Caki2 (cell line): ENCODE measurements at regions not wholly inside any gene's neighbourhood (a gene's known extent, or its start where the extent isn't known, plus 50 kb on each side); places are given as distances from the start of the nearest gene placed in this dataset.

Experiments used
- DNase-seq: peaks from one replicate; pipeline ENCODE4 v3.0.0-alpha.2; 2015; ENCODE audit warnings: low read depth
- in situ Hi-C: cut with HindIII; loops from 2 replicates; pipeline ENCODE4 v1.10.0; 2016; ENCODE audit warnings: low sequenced_read_pairs, low pct_unique_long_range_greater_than_20kb, mixed read lengths

- in situ Hi-C loops = no loop called here
- DNase-seq = no peak
Observed at GRCh38 chr6:166764473-166765233, 137.6 kb upstream of the RPS6KA2 start.

DNA sequence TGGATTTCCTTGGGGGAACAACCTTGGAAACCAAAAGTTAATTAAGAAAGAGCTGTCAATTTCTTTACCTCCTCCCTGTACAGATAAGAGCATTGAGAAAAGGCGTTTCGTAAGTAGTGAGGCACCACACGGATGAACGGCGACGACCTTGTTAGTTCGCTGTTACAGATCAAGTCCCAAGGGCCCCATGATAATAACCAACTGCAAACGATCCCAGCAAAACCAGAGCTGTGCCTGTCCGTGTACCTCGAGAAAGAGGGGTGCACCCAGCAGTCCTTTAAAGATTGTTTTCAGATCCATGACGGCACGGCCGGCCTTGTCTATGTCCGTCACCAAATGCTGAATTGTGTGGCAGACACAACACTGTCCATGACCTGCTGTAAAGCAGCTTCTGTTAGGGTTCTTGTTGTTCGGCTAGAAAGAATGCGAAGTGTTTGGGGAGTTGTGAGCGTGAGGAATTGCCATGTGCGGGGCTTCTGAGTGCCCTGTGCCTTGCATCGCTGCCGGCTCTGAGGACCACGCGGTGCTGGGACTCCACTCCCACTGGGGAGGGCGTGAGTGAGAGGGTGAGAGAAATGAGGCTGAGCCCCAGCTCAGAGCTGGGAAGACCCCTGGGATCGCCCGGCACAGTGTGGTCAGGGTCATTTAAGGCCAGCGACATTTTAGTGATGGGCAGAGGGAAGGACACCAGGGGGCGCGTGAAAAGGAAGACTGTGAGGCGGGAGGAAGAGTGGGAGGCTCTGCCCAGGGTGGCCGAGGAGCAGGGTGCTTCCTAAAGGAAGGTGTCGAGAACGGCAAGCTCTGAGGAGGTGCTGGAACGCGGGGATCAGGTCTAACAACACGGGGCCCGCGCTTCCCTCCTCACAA lies 136.8 kb upstream of the RPS6KA2 start:
- in situ Hi-C loops = no loop called here
- DNase-seq = no peak

- in situ Hi-C loops = no loop called here
- DNase-seq = no peak
Observed at GRCh38 chr6:166761801-166762200, 134.8 kb upstream of the RPS6KA2 start.

GRCh38 chr6:166760288-166760687 lies 133.2 kb upstream of the RPS6KA2 start:
- in situ Hi-C loops = no loop called here
- DNase-seq = no peak

DNA sequence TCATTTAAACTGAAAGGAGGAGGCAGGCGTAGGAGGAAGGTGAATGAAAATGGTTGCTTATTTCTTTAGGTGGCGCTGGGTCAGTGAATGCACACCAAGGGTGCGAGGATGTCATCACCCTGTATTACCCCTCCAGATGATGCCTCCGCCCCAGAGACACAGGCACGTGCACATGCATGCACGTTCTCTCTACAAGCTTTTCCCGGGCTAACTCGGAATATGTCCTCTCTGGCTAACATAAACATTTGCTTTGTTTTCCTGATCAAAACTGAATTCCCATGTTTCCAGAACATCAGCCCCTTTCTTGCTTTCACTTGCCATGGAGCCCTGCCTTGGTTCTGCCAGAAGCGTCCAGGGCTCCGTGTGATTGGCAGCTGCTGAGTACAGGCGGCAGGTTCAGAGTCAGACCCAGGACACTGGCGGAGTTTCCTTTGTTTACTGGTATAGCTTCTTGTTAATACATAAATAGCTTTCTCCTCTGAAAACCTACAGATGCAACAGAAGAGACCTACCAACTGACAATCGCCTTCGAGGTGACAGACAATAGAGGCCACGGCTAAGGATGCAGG lies 131.2 kb upstream of the RPS6KA2 start:
- in situ Hi-C loops = no loop called here
- no peak for DNase-seq

DNA sequence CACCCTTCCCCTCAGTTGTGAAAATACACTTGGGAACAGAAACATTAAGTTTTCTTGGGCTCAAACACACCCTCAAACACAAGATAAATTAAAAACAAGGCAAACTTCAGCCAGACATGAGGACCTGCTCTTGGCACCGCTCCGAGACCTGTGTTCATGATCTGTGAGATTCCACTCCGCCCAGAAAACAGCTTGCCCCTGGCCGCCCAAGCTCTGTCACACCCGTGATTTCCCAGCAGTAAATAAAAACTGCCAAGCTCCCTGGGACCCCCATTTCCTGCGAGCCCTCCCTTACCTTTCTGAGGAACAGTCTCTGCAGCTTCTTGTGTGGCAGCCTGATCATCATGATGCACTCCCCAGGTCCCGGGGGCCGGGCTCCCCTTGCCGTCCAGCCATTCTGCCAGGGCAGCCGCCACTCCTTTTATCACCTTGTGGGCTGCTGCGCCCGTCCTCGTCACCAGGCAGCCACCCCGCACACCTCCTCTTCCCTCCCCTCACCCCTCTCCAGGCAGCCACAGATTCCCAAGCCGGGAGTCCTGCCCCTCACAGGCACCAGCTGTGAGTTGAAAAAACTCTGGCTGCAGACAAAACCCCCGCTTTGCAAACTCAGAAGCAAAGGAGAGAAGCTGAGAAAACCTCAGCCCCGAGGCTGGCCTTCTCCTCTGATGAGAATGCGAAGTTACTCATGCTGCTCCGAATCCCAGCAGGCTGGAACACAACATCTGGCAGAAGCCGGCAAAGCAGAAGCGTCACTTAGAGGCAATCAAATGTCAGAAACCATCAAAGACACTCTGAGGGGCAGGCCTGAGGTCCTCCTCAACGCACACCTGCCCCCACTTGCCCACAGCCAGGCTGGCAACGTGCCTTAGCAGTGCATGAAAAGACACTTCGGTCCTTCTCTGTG lies 130.4 kb upstream of the RPS6KA2 start:
- no peak for DNase-seq
- in situ Hi-C loops = no loop called here

GRCh38 chr6:166754218-166755030 lies 127.4 kb upstream of the RPS6KA2 start:
- in situ Hi-C loops = no loop called here
- DNase-seq = no peak

DNA sequence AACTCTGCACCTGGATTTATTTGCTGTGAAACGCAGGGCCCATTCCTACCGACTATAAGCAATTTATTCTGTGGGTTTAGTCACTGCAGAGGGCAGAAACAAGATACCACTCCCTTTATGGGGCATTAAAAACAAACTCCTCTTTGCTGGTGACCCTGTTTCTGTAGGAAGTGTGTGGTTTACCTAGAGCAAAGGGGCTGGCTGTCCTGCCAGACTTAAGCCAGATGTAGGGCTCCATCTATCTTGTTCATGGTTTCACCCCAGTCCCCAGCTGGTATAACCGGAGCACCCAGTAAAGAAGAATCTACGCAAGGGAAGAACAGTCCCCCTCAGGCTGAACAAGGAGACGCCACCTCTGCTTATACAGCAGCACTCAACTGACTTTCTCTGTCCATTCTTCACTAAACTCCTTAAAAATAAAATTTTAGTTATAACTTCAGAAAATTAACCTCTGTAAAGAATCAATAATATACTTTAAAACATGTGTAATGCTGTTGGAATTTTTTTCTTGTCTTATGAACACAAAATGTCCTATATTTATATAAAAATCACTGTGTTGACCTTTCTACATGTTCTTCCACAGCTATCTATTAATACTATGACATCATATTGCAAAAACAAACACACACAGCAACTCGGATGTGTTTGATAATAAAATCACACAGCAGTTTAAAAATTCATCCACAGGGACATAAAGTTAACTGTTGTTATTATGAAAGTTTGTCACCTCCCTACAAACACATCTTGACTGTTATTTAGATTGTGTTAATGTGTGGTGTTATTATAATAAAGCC lies 126.1 kb upstream of the RPS6KA2 start:
- DNase-seq = no peak
- in situ Hi-C loops = no loop called here

- in situ Hi-C loops = no loop called here
- no peak for DNase-seq
Observed at GRCh38 chr6:166752097-166752496, 125.0 kb upstream of the RPS6KA2 start.

GRCh38 chr6:166751051-166751595 lies 124.1 kb upstream of the RPS6KA2 start:
- DNase-seq = no peak
- in situ Hi-C loops = no loop called here

DNA sequence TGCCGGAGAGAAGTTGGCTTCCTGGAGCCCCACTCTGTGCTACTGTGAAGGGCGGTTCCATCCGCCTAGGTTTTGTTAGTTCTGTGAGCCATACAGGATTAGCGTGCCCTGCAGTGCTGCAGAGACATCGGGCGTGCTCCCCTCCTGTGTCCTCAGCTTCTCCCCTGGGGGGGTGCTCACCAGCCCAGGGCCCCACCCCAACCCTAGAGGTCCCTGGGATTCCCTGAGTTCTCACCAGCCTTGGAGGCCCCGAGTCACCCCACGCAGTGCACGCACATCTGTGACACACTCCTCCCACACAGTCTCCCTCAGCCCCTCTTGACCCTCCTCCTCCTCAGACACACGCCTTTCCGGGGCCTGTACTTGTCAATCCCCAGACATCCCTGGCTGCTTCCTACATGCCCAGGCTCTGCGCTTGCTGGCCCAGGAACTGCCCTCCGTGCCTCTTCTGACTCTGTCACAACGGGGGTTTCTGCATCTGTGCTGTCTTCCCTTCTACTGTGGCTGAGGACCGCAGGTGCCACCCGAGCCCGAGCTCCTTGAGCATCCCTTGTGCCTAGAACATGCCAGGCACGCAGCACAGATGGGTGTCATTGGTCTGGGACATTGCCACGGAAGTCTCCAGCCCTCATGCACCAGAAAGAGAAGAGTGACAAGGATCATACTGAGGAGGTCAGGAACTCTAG lies 123.2 kb upstream of the RPS6KA2 start:
- in situ Hi-C loops = no loop called here
- no peak for DNase-seq

GRCh38 chr6:166749666-166750065 lies 122.6 kb upstream of the RPS6KA2 start:
- in situ Hi-C loops = no loop called here

GRCh38 chr6:166747644-166748595 lies 120.9 kb upstream of the RPS6KA2 start:
- no peak for DNase-seq
- in situ Hi-C loops = no loop called here

More at GRCh38 chr6:166749666-166750065, 122.6 kb upstream of the RPS6KA2 start:
- DNase-seq = no peak

- DNase-seq = no peak
- in situ Hi-C loops = no loop called here
Observed at GRCh38 chr6:166745801-166746668, 119.0 kb upstream of the RPS6KA2 start.
